Progenitor cell of endocrine pancreas (in vitro differentiated cells): ENCODE measurements at regions not wholly inside any gene's neighbourhood (a gene's known extent, or its start where the extent isn't known, plus 50 kb on each side); places are given as distances from the start of the nearest gene placed in this dataset.
"Not testable (repeated sequence)": the region's sequence is repeated elsewhere in the genome, so short reads cannot be mapped to it uniquely, and the experiment has no call there.

Experiments used
- DNase-seq: peaks from one replicate; pipeline ENCODE4 v3.0.0; 2021; ENCODE audit warnings: low spot score; ENCODE audit not compliant: unreplicated experiment
- H3K27ac Mint-ChIP-seq: 2 replicates; pipeline ENCODE4 v1.8.0; 2021; ENCODE audit warnings: mild to moderate bottlenecking, moderate library complexity, mixed read lengths
- H3K27me3 Mint-ChIP-seq: 2 replicates; pipeline ENCODE4 v1.8.0; 2021; ENCODE audit warnings: mixed read lengths
- H3K36me3 Mint-ChIP-seq: 2 replicates; pipeline ENCODE4 v1.8.0; 2022; ENCODE audit warnings: mixed read lengths; ENCODE audit not compliant: insufficient read depth
- H3K4me1 Mint-ChIP-seq: 2 replicates; pipeline ENCODE4 v1.8.0; 2021; ENCODE audit warnings: low read depth, mixed read lengths
- H3K4me3 Mint-ChIP-seq: 2 replicates; pipeline ENCODE4 v1.8.0; 2021; ENCODE audit warnings: low read depth, mild to moderate bottlenecking, moderate library complexity, mixed read lengths
- H3K9me3 Mint-ChIP-seq: 2 replicates; pipeline ENCODE4 v1.8.0; 2021; ENCODE audit warnings: low read depth, mixed read lengths
- TF ChIP-seq, protein P1 (sequence below): fragments of 200-600 bp; sonication (generic); IDR thresholded peaks from one replicate; pipeline ENCODE4 v1.5.0; 2021; ENCODE audit warnings: antibody characterized with exemption, mild to moderate bottlenecking; ENCODE audit not compliant: unreplicated experiment

DNA sequence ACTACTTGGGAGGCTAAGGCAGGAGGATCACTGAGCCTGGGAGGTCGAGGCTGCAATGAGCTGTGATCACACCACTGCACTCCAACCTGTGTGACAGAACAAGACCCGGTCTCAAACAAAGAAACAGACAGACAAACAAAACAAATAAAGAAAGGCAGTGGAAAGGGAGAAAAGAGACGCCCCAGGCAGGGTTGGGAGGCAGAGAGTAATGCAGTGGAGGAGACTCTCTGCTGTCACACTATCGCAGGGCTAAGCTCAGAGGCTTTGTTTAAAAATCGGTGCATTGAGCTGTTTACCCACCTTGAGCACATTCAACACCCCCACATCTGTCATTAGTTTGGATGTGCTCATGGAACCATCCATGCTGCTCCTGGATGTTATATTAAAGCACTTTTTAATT lies 84.2 kb upstream of the RMP24 start:
- DNase-seq: no peak
- no peak overlapping the region for H3K4me3 Mint-ChIP-seq
- TF ChIP-seq, protein P1, sequence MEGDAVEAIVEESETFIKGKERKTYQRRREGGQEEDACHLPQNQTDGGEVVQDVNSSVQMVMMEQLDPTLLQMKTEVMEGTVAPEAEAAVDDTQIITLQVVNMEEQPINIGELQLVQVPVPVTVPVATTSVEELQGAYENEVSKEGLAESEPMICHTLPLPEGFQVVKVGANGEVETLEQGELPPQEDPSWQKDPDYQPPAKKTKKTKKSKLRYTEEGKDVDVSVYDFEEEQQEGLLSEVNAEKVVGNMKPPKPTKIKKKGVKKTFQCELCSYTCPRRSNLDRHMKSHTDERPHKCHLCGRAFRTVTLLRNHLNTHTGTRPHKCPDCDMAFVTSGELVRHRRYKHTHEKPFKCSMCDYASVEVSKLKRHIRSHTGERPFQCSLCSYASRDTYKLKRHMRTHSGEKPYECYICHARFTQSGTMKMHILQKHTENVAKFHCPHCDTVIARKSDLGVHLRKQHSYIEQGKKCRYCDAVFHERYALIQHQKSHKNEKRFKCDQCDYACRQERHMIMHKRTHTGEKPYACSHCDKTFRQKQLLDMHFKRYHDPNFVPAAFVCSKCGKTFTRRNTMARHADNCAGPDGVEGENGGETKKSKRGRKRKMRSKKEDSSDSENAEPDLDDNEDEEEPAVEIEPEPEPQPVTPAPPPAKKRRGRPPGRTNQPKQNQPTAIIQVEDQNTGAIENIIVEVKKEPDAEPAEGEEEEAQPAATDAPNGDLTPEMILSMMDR: no peak

DNA sequence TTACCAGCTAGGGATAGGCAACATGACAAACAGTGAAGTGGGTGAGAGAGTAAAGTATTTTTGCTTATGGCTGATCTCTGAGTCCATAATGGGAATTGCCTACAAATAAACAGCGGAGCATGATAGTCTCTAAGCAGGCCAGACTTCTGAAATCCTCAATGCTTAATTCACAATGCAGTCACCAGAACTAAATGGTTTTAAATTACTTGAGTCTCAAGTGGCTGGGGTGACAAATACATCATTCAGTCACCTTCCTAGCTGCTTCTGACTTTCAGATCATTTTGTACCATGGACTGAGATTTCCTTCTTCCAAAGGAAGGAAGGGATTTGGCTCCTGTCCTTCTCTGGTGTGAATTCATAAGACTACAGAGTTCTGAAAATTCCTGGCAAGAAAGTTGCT lies 82.8 kb upstream of the RMP24 start:
- no peak overlapping the region for H3K4me3 Mint-ChIP-seq
- peaks cover 12% of the 10 kb centered on the region for H3K9me3 Mint-ChIP-seq
- TF ChIP-seq, protein P1: no peak
- H3K27ac Mint-ChIP-seq: no peak overlapping the region
- DNase-seq: no peak
- peaks cover 2% of the 10 kb centered on the region for H3K36me3 Mint-ChIP-seq
- peaks cover 3% of the 10 kb centered on the region for H3K27me3 Mint-ChIP-seq
- peaks cover 20% of the 10 kb centered on the region for H3K4me1 Mint-ChIP-seq

More for the DNA sequence above, 84.2 kb upstream of the RMP24 start:
- Mint-ChIP-seq H3K4me1 (peaks cover 20% of the 10 kb centered on the region), H3K9me3 (peaks cover 12% of the 10 kb centered on the region), H3K36me3 (peaks cover 2% of the 10 kb centered on the region), H3K27ac (peak overlapping the region; percentile 1), H3K27me3 (peaks cover 3% of the 10 kb centered on the region)

DNA sequence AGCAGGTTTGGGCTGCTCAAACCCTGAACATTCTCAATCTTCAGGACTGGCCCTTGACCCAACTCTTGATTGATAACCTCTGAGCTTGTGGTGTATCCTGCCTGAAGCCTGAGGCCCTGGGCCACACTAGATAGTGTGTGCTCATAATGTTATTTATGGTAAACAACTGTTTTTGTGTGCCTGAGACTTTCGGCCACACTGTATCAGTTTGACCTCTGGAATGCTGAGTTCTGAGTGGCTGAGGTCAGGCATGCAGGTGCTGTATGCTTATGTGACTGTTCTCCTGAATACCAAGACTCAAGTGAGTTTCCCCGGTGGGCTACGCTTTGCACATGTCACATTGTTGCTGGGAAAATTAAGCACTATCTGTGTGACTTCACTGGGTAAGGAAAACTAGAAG lies 82.2 kb upstream of the RMP24 start:
- Mint-ChIP-seq H3K4me1 (peaks cover 20% of the 10 kb centered on the region), H3K36me3 (peaks cover 2% of the 10 kb centered on the region), H3K27me3 (peaks cover 3% of the 10 kb centered on the region), H3K27ac (no peak overlapping the region), H3K9me3 (peaks cover 12% of the 10 kb centered on the region), H3K4me3 (no peak overlapping the region)
- DNase-seq: no peak
- TF ChIP-seq, protein P1: no peak

DNA sequence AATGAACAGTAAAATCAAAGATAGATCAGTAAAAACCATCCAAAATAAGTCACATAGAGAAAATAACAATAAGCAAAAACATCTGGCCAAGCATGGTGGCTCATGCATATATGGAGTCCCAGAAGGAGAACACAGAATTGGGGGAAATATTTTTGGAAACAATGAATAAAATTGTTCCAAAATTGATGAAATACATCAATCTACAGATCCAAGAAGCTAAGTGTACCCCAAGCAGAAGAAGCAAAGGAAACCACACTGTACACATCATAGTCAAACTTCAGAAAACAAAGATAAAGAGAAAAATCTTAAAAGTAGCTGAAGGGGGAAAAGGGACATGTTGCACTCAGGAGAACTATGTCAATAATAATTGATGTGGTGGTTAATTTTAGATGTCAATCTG lies 80.4 kb upstream of the RMP24 start:
- Mint-ChIP-seq H3K4me1 (peaks cover 20% of the 10 kb centered on the region), H3K4me3 (no peak overlapping the region), H3K27ac (no peak overlapping the region), H3K36me3 (peaks cover 2% of the 10 kb centered on the region), H3K27me3 (no peaks in the 10 kb centered on the region), H3K9me3 (peaks cover 15% of the 10 kb centered on the region)
- no peak for DNase-seq
- TF ChIP-seq, protein P1: no peak

DNA sequence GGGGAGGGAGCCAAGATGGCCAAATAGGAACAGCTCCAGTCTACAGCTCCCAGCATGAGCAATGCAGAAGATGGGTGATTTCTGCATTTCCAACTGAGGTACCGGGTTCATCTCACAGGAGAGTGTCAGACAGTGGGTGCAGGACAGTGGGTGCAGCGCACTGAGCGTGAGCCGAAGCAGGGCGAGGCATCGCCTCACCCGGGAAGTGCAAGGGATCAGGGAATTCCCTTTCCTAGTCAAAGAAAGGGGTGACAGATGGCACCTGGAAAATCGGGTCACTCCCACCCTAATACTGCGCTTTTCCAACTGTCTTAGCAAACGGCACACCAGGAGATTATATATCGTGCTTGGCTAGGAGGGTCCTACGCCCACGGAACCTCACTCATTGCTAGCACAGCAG lies 75.0 kb upstream of the RMP24 start:
- peaks cover 17% of the 10 kb centered on the region for H3K9me3 Mint-ChIP-seq
- not testable (repeated sequence) for H3K4me1 Mint-ChIP-seq, H3K36me3 Mint-ChIP-seq

DNA sequence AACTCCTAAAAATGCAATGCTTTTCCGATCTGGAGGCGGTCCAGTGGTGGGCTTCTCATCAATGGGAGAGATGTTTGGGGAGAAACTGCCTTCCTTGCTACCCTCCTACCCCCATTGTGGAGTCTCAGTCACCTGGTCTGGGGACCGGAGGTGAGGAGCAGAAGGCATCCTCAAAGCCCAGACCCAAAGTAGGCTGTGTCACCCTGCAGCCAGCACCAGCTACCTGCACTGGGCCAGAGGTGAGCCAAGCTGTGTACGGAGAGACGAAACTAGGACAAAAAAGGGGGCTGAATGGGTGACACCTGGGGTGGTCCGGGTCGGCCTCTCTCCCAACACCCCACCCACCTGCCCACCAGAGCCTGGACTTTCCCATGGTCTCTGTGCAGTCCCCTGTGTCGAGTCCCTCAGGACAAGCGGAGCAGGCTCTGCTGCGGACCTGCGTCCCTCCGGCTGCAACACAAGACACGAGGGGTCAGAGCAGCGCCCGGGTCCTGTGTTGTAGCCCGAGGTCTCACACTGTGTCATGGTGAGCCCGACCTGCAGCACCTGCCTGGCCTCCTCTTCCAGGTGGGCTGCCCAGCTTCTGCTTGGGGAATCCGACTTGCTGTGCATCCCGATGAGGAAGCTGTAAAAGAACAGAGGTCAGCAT lies 68.0 kb upstream of the RMP24 start:
- TF ChIP-seq, protein P1: no peak
- no peak for DNase-seq
- no peak overlapping the region for H3K4me3 Mint-ChIP-seq
- H3K4me1 Mint-ChIP-seq: no peaks in the 10 kb centered on the region
- H3K9me3 Mint-ChIP-seq: no peaks in the 10 kb centered on the region
- H3K27me3 Mint-ChIP-seq: no peaks in the 10 kb centered on the region
- no peak overlapping the region for H3K27ac Mint-ChIP-seq
- no peaks in the 10 kb centered on the region for H3K36me3 Mint-ChIP-seq

More for the DNA sequence above, 75.0 kb upstream of the RMP24 start:
- not testable (repeated sequence) for H3K27ac Mint-ChIP-seq, H3K4me3 Mint-ChIP-seq, H3K27me3 Mint-ChIP-seq, DNase-seq
